ENCODE measurements at regions not wholly inside any gene's neighbourhood (a gene's known extent, or its start where the extent isn't known, plus 50 kb on each side); places are given as distances from the start of the nearest gene placed in this dataset.

GRCh38 chr2:107312240-107312639 is 426.3 kb upstream of the ST6GAL2 start:
- no peak for DNase-seq (ENCODE audit: low read depth)

DNA sequence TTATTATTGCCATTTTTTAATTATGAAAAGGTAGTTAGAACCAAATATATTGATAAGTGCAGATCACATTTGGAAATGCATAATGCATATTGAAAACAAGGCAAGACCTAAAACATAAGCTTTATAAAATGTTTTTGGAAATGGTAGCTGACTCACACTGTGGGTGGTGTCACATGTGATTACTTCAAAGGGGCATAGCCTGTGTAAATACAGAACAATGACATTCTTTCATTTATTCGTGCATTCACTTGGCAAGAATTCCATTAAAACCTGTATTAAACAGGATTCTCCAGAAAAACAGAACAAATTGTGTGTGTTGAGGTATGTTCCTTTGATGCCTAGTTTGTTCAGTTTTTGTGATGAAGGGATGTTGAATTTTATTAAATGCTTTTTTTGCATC is 427.3 kb upstream of the ST6GAL2 start:
- DNase-seq (ENCODE audit: low read depth): no peak

DNA sequence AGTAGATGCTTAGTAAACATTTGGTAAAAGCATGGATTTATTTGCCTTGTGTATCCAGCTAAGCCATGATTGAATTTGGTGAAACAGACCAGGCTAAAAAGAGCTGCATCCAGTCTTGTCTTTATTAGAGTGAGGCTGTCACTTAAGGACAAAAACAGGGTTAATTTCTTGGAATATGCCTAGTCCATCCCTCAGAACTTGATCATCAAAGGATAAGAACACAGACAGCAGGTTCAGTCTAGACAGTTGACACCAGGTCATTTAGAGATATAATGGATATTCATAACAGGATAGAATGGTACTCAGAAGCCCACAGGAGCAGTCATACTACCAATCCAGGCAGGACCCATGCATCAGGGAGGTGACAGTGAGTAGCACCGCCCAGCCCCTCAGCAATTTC is 434.9 kb upstream of the ST6GAL2 start:
- no peak for DNase-seq (ENCODE audit: low read depth)

DNA sequence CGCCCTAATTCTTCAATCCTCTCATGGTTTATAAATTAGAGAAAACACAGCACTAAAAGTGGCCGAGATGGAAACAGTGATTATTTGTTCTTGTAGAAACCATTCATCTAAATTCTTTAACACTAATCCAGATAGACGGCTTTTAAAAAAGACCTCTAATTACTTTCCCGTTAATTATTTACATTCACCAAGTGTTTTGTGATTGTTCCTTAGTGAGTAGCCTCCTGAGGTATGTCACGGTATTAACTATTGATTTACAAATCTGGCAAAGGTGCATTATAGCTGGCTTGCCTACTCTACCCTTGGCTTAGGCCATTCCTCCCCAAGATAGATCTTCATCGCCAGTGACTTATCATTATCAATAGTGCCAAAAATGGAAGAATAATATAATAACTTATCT is 436.4 kb upstream of the ST6GAL2 start:
- DNase-seq (ENCODE audit: low read depth): no peak

DNA sequence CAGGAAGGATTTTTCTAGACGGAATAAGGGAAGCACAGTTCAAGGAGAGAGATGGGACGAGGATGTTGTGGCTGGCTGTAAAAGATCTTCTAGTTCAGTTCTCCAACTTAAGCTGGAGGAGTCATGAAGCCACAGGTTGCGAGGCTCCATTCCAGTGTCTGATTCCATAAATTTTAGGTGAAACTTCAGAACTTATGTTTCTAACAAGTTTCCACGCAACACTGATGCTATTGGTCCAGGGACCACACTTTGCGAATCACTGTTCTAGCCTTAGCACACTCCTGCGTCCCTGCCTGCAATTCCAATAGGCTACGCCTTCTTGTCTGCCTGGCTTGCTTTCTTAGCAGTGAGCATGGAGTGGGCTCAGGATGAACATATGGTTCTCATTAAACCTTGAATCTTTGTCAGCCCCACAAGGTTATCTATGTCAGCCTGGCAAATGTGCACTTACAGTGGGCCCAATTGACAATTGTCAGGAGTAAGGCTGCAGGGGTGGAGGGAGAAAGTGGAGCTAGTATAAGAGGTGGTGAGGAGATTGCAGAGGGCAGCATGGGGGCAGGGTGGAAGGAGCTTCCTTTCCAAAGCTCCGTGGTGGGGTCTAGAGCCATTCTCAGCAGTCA is 438.1 kb upstream of the ST6GAL2 start:
- DNase-seq (ENCODE audit: low read depth): no peak

DNA sequence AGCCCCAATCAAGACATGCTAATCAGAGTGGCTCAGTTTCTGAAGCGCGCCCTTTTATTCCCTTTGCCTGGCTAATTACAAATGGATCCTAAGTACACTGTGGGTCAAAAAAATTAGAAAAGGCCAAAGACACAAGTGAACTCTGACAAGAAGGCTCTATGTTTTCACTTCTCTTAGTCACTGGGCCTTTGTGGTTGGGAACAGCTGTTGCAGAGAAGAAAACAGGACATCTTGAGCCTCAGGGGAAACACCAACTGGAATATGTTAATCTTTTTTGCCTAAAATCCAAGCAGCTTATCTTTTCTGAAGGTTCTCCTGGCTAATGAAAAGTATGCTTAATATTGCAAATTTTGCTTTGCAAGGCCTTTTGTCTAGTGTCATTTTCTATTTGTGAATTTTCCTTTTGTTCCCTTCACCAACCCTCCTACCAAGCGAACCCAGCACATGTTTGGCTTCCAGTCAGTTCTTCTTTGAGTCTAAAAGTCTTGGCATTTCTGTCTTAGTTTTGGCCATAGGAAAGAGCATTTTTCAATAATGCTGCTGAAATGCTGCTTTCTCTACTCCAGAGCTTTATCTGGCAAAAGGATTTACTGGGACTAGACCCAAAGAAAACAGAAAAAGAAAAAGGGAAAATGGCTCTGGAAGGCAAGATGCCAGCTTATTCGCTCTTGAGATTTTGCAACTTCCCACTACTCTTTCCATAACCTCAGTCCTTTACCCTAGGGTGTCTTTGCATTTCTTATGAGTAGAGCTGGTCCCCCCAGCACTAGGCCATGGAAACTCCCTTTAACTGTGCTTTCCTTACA is 440.2 kb upstream of the ST6GAL2 start:
- DNase-seq (ENCODE audit: low read depth): no peak

DNA sequence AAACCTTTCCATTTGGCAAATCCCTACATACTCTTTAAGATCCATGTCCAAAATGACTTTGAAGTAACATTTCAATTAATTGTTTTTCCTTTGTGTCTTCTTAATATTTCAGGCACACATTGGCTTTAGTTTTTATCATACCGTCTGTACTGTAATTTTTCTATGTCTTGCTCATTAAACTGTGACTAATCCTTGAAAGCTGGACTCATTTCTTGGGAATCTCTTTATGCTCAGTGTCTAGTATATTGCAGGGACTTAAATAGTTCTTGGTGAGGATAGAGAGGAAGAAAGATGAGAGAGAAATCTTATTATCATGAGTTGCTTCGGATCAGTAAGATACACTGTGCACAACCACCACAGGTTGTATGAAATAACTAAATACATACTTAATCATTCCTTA is 448.3 kb upstream of the ST6GAL2 start:
- no peak for DNase-seq (ENCODE audit: low read depth)

DNA sequence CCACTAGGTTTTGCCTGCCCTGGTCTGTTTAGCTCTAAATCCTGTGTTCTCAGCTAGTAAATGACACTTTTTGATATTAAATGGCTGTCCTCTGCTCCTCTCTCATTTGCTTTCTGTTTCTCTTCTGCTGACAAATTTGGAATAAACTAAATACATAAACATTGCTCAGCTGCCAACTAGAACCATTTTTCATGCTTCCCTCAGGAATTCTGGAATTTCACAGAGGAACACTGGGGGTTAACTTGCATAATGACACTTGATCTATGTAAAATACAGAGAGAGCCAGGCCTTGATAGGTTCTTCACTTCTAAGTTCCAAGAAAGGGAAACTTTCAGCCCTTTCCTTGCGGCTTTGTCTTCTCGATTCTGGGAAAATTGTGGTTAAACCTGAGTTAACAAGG is 450.6 kb upstream of the ST6GAL2 start:
- no peak for DNase-seq (ENCODE audit: low read depth)

- no peak for DNase-seq (ENCODE audit: low read depth)
Observed at GRCh38 chr2:107337209-107337898, 451.4 kb upstream of the ST6GAL2 start.

DNA sequence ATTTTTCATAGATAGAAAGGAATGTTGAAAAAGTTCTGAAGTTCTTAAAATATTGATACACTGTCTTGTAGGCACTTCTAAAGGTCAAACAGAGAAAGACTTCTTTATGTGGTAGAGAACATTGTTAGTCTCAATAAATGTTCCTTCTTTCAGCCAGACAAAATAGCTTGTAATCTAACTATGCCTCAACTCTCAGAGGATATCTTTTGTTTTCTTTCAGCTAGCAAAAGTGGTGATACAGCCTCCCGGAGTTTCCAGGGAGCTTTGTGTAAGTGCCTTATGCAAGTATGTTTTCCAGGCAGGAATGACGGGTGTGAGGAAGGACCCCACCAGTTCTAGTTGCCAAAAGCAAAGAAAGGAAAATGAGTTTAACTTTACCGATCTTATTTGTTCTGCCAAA is 452.1 kb upstream of the ST6GAL2 start:
- no peak for DNase-seq (ENCODE audit: low read depth)

DNA sequence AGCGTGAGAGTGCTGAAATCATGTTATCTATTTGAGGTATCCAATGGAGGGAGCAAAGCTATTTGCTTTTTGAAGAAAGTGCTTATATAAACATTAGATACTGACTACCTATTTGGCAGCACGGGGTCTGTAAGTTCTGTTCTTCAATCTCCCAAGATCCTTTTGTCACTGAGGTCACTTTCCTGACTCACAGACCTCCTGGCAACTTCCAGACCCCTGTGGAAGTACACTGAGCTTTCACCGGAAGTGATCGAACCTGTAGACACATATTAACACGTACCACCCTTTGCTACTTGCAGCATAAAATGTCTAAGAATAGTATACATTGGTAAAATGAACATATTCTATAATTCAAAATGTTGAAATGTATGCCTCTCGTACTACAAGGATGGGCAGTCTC is 452.6 kb upstream of the ST6GAL2 start:
- DNase-seq (ENCODE audit: low read depth): no peak

GRCh38 chr2:107340955-107341354 is 455.0 kb upstream of the ST6GAL2 start:
- DNase-seq (ENCODE audit: low read depth): no peak

GRCh38 chr2:107349329-107349728 is 463.4 kb upstream of the ST6GAL2 start:
- no peak for DNase-seq (ENCODE audit: low read depth)

GRCh38 chr2:107354175-107354574 is 468.2 kb upstream of the ST6GAL2 start:
- DNase-seq (ENCODE audit: low read depth): no peak

DNA sequence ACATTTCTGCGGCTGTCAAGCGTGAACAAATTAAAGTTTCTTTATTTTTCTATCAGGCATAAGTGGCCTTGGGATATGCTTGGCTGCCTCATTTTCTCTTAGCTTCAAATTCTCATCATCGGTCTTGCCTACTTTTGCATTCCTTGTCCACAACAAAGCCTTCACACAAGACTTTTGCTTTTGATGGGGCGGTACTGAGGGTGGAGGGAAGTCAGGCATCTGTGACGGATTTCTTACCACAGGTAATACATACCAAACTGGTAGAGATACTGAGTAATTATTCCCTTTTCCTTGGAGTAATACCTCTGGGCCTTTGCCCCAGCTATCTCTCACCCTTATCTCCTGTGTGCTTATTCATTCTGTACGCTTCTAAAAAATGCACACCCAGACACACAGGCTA is 468.3 kb upstream of the RGPD4 start:
- no peak for DNase-seq (ENCODE audit: low read depth)

GRCh38 chr2:107359021-107359420 is 467.7 kb upstream of the RGPD4 start:
- no peak for DNase-seq (ENCODE audit: low read depth)

DNA sequence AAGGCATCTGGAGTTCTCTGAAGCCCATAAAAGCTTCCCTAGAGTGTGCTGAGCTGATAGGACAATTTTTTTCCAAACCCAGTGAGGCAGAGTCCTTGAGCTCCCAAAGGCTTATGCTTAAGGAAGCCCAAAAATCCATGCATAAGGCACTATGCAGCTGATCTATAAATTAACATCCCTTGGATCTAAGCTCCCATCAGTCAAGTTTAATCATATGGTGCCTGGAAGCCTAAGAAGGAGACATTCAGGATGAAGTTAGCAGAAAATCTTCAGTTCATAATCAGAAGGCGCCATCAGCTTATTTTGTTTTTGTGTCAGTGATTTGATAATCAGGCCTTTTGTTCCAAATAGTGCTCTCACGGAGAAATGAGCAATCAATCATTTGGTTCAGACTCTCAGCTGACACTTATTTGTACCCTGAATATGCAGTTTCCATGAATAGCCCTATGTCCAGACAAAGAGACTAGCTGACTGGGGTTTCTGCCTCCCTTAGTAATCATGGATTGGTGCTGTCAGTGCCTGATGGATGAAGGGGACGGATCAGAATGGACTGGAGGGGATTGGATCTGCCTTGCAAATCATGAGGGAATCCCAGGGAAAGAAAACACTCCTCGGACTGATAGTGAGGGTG is 464.8 kb upstream of the RGPD4 start:
- no peak for DNase-seq (ENCODE audit: low read depth)

GRCh38 chr2:107362993-107363392 is 463.7 kb upstream of the RGPD4 start:
- DNase-seq (ENCODE audit: low read depth): no peak

DNA sequence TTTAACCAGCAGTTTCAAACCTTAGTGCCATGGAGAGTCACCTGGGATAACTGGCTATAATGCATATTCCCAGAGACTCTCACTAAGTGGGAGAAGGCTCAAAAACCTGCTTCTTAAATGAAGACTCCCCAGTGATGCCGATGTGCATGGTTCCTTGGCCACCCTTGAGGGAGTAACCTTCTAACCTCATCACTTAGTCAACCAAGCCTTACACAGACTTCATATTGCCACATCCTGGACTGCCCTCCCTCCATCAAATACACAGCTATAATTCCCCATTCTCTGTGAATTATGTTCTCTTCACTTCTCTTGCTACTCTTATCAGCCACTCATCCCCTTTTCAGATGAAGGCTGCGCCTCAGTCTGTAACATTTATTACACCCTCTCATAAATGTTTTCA is 462.9 kb upstream of the RGPD4 start:
- DNase-seq (ENCODE audit: low read depth): no peak

DNA sequence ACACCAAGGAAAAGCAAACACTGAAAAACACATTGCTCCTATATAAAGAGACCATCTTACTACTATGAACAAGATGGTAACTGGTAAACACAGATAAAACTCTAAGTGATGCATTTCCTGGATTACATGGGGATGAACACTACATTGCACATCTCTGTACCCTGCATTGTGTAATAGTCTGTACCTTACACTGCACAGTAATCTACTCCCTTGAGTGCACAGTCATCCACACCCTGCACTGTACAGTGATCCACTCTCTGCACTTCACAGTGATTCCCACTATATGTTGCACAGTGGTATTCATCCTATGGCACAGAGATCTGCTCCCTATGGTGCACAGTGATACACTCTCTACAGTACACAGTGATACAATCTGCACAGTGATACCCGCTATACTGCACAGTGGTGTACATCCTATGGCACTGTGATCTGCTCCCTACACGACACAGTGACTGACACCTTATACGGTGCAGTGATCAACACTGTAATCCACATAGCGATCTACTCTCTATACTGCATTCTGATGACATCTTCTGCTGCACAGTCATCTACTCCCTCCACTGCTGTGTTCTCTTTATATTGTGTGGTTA is 462.2 kb upstream of the RGPD4 start:
- DNase-seq (ENCODE audit: low read depth): no peak

DNA sequence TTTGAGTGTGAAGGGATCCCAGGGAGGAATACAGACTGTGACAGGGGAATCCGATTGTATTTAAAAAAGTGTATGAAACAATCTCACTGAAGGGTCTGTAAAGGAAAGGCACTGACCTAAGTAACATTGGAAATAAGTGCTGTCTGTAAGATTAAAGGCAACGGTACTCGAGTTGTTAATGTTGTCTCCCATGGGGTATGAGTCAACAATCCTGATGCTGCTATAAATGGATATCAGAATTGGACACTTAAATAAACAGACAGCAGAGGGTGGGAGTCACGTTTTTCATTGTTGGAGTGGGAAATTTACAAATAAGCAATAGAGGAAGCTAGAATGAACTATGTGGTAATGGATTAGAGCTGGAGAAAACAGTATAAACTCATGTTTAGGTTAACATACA is 452.4 kb upstream of the RGPD4 start:
- DNase-seq (ENCODE audit: low read depth): no peak

- DNase-seq (ENCODE audit: low read depth): no peak
Observed at GRCh38 chr2:107376909-107377308, 449.8 kb upstream of the RGPD4 start.

DNA sequence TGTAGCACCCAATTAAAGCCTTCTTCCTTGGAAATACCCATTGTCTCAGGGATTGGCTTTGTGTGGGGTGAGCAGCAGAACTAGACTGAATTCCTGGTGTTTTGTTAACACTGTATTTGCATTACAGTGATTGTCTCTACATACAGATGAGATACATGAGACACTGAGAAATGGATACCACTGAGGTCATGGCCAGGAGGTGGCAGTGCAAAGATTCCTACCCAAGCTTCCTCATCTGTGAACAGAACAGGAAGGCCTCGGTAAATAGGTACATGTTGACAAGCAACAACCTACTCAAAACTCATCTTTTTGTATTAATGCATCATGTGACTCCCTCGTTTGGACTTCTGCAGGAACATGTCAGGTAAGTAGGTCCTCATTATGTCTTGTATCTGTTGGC is 445.8 kb upstream of the RGPD4 start:
- no peak for DNase-seq (ENCODE audit: low read depth)
